A549 (cell line): ENCODE measurements at regions not wholly inside any gene's neighbourhood (a gene's known extent, or its start where the extent isn't known, plus 50 kb on each side); places are given as distances from the start of the nearest gene placed in this dataset.

Source experiments
- CEBPB ChIP-seq, 2 experiments: fragments of >200 bp in 1 of 2; sonication (Bioruptor Twin) in 1 of 2; formaldehyde crosslinking in 1 of 2; IDR thresholded peaks; 2 replicates each; pipeline ENCODE4 v1.6.1; 2012 to 2016
- TF ChIP-seq, protein P1 (sequence below): fragments of 450-650 bp; IDR thresholded peaks from 2 replicates; pipeline ENCODE4 v1.6.1; 2014; ENCODE audit warnings: antibody characterized with exemption
- TF ChIP-seq, protein P2 (sequence below): fragments of >200 bp; sonication (Bioruptor Twin); formaldehyde crosslinking; IDR thresholded peaks from 3 replicates; pipeline ENCODE4 v1.5.1; 2016
- TF ChIP-seq, protein P3 (sequence below): fragments of >200 bp; sonication (Bioruptor Twin); formaldehyde crosslinking; IDR thresholded peaks from 3 replicates; pipeline ENCODE4 v1.6.1; 2016

DNA sequence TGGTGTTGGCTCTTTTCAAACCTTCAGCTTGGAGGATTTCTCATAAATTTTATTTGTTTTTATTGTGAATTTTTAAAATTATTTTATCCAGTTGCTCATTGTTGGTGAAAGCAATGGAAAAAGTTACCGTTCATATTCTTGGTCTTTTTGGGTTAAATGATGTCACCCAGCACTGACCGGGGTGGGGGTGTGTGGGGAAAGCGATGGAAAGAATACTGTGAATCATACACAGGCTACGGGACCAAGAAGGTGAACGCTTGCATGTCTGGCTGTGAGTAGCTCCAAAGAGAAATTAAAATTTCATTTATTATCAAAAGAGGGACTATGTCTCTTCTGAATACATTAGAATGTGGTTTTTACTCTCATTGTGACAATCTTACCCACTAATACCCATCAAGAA lies 430.1 kb downstream of the AEBP2 start:
- TF ChIP-seq, protein P1, sequence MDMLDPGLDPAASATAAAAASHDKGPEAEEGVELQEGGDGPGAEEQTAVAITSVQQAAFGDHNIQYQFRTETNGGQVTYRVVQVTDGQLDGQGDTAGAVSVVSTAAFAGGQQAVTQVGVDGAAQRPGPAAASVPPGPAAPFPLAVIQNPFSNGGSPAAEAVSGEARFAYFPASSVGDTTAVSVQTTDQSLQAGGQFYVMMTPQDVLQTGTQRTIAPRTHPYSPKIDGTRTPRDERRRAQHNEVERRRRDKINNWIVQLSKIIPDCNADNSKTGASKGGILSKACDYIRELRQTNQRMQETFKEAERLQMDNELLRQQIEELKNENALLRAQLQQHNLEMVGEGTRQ, result no peak
- TF ChIP-seq, protein P2, sequence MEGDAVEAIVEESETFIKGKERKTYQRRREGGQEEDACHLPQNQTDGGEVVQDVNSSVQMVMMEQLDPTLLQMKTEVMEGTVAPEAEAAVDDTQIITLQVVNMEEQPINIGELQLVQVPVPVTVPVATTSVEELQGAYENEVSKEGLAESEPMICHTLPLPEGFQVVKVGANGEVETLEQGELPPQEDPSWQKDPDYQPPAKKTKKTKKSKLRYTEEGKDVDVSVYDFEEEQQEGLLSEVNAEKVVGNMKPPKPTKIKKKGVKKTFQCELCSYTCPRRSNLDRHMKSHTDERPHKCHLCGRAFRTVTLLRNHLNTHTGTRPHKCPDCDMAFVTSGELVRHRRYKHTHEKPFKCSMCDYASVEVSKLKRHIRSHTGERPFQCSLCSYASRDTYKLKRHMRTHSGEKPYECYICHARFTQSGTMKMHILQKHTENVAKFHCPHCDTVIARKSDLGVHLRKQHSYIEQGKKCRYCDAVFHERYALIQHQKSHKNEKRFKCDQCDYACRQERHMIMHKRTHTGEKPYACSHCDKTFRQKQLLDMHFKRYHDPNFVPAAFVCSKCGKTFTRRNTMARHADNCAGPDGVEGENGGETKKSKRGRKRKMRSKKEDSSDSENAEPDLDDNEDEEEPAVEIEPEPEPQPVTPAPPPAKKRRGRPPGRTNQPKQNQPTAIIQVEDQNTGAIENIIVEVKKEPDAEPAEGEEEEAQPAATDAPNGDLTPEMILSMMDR, result no peak
- TF ChIP-seq, protein P3, sequence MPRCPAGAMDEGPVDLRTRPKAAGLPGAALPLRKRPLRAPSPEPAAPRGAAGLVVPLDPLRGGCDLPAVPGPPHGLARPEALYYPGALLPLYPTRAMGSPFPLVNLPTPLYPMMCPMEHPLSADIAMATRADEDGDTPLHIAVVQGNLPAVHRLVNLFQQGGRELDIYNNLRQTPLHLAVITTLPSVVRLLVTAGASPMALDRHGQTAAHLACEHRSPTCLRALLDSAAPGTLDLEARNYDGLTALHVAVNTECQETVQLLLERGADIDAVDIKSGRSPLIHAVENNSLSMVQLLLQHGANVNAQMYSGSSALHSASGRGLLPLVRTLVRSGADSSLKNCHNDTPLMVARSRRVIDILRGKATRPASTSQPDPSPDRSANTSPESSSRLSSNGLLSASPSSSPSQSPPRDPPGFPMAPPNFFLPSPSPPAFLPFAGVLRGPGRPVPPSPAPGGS, result no peak
- no peak for TF ChIP-seq CEBPB (IDR thresholded peaks at IDR 0.05)
